HG03378 (cell line): ENCODE measurements at regions not wholly inside any gene's neighbourhood (a gene's known extent, or its start where the extent isn't known, plus 50 kb on each side); places are given as distances from the start of the nearest gene placed in this dataset.

ENCODE experiments used
- ATAC-seq: cut with Tn5 transposase; IDR thresholded peaks from one replicate; pipeline ENCODE4 v1.9.1; 2021; ENCODE audit warnings: mild to moderate bottlenecking, moderate library complexity; ENCODE audit not compliant: unreplicated experiment

DNA sequence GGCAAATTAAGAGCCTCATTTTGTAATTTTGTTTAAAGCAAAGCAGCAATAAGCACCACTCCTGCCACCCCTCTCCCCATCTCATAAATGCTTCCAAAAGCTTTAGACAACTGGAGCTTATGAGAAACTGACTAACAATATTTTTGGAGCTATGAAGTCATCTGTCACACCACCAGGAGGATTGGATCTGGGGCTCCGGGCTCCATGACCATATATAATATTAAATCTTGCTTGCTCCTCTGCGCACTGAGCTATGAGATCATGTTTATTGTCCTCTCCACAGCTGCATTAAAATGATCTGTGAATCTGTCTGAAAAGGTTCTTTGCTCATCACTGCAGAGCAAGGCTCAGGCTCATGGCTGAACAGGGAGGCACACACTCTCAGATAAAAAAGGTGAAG lies 323.7 kb downstream of the ZNF621 start:
- ATAC-seq, result no peak

DNA sequence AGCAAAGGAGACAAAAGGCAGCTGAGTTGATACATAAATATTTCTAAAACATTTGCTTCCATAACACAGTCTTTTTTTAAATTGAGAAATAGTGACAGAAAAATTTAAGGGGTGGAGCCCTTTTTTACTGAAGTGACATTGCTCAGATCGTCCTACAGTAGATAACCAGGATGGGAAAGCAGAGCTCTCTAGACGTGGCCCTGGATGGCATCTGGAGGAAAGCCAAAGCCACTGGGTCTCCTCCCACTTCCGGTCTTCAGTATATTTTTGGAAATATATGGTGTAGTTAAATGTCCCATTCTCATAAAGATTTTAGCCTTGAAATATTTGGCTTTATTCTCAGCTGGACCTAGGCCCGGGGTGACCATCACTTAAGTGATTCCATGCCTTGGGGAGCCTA lies 326.1 kb downstream of the ZNF621 start:
- ATAC-seq, result no peak

DNA sequence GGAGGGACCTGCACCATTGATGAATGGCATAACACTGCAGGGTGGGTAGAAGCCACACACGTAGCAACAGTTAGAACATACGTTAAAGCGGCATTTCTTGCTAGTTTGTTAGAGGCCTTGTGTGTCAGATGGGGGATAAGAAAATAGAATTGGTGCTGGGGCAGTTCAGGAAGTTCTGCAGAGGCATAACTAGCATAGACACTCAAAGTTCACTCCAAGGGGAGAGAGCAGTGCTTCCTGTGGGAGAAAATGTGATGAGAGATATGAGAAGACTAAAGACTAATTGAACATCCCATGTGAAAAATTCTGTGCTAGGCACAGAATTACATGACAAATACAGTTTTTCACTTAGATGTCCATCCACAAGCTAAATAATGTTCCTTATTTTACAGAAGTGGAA lies 327.1 kb downstream of the ZNF621 start:
- ATAC-seq, result no peak

GRCh38 chr3:40852712-40853111 lies 328.0 kb downstream of the ZNF621 start:
- ATAC-seq, result no peak

DNA sequence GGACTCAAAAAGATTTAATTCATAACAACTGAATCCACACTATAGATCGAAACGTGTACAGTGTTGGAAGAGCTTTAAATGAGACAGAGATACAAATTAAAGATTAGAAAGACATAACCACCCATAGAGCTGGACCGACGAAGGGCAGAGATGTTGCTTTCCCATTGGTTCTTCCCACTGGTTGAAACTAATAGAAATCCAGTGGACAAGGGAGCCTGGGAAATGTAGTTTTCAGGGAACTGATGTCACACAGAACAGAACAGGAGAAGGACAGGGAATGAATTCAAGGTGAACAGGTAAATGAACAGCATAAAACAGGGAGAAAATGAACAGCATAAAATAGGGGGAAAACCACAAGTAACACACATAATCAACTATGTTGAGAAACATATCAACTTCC lies 328.7 kb downstream of the ZNF621 start:
- ATAC-seq, result no peak

DNA sequence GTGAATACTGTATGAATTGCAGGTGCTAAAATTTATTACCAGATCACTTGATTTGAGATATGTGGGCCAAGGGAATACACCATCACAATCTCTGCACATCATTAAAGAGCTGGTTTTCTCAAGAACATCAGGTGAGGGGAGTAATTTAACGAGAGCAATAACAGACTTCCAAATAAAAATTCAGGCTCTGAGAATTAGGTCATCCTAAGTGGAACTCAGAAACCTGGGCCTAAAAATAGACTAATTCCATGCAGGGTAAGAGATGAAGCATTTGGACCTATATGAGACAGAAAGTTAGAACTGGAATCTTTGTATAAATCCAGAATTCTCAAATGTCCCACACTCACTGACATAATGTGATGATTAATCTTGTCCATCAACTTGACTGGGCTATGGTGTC lies 331.1 kb downstream of the ZNF621 start:
- ATAC-seq, result no peak

DNA sequence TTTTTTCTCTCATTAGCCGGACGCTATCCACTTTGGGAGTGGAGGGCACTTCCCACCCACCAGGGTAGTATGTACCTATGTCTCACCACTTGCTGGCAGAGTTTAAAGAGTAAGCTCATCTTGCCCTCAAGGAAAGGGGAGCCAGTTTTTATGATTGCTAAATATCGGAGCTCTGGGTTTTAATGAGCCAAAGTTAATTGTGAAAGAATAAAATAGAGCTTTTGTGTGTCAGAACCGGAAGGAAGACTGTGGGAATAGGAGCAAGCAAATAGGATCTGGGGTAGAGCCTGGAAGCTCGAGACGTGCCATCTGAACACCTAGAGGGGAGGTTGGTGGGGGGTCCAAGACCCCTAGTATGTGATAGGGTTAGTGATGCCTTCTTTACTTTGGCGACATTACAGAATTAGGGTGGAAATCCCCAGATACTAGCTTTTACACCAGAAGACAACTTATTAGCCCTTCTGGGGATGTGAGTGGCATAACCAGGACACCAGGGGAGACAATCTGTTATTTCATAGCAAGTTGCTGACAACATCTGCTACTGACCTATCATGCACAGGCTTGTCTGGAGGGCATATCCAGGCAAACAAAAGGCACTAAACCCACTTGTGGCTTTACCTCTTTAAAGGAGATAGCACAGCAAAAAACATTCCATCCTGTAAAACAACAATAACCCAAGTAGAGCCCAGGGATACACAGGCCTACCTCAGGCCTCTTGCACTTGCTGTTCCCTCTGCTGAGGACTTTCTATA lies 333.8 kb downstream of the ZNF621 start:
- ATAC-seq, result no peak

DNA sequence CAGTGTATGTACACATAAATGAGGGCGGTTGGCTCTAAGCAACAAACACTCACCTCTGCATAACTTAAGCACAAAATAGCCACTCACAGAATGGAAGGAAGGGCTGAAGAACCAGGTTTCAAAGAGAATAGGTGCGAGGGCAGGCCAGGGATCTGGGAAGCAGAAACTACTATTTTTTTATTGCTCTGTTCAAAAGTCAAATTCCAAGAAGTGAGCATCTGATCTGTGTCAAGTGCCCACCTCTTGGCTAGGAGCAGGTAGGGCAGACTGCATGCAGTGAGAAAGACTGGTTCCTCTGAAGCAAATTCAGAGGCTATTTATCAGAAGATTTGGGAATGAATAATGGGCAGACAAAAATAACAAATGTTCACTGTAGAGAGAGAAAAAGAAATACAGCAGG lies 336.4 kb upstream of the CTNNB1 start:
- ATAC-seq, result no peak

DNA sequence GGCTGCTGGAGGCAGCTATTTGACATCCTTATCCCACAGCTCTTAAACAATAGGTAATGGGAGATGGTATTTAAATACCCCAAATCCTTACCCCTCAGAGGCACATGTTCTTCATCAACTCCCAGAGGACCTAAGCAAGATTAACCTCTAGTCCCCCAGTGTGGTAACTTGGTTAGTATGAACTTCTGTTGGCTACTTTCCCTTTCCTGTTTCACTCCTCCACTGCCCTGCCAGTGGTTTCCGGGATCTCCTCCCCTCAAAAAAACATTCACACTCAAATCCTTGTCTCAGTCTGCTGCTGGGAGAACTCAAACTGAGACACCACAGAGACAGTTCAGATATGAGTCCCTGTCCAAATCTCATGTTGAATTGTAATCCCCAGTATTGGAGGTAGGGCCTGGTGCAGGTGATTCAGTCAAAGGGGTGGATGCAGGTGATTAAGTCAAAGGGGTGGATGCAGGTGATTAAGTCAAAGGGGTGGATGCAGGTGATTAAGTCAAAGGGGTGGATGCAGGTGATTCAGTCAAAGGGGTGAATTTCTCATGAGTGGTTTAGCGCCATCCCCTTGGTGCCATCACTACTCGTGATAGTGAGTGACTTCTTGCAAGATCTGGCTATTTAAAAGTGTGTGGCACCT lies 335.0 kb upstream of the CTNNB1 start:
- ATAC-seq, result no peak

- ATAC-seq, result no peak
These were observed 334.4 kb upstream of the CTNNB1 start for GRCh38 chr3:40864915-40865314.

DNA sequence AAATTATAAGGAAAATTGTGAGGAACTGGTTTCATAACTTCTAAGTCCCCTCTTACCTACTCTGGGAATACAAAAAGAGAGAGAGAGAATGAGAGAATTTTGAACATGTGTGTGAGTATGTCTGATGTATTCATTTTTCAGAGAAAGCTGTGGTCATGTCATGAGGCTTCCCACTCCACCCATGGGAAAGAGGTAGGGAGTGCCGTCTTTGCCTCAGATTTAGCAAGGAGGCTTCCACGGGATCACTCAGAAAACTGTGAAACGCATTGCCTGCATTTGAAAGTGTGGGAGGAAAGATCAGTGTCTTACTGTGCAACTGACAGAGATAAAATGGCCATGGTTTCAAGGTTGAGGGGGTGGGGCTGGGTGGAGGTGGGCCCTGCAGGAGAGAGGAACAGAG lies 331.5 kb upstream of the CTNNB1 start:
- ATAC-seq, result no peak

DNA sequence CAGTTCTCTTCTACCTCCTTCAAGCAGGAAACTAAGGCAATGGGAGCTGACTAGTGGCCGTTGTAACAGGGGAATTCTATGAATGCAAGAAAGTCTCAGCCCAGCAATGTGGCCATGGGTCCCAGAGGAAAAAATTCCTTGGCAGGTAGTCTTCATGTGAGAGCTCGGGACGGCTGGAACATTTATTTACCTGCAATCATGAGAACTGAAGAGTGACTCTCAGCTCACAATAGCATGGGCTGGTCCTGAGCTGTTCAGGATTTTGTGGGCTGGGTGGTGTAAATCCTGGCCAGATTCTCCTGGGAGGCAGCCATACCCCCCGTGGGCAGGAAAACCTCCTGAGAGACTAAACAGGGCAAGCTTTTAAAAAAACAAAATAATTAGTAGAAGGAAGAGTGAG lies 330.3 kb upstream of the CTNNB1 start:
- no peak for ATAC-seq

- ATAC-seq, result no peak
These were observed 329.4 kb upstream of the CTNNB1 start for GRCh38 chr3:40869939-40870338.

DNA sequence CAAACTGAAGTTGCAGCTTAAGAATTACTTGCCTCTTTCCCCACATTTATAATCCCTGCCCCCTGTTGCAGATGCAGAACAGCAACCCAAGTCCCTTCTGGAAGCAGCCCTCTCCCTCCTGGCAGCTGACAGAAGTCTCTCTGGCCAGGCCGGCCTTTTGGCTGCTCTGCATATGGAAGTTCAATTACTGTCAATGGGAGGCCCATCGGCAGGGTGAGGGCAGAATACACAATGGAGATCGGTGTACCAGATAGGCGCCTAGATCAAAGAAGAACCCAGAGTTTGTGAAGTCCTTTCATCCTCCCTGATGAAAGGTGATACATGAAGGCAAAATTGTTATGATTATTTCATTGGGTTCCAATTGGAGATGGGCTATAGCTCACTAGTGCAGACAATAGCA lies 327.9 kb upstream of the CTNNB1 start:
- no peak for ATAC-seq

DNA sequence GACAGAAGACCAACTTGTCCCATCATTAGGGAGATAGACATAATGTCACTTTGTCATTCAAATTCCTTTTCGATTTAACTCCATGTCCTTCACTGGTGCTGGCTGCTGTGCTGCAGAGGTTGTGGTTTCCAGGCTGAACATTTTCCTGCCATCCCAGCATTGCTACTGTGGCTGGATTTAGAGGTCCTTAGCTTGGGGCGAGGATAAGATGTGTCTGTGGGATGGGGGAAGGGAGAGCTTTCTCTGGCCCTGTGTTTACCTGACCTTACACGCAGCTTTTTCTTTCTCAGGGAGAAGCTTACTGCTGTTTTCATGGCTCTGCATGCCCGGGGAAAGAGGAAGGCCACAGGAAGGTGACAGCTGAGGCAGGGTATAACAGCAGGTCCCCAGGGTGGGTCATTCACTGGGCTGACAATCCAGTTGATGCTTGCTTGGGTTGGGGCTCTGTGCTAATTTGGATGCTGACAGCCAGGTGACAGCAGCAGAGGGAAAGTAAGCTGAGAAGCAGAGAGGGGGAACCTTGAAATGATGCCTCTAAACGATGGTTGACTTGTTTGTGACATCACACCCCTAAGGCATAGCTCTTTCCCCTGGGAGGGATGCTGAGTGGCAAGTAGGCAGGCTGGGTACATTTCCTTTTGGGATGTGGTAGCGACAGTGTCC lies 326.9 kb upstream of the CTNNB1 start:
- no peak for ATAC-seq

DNA sequence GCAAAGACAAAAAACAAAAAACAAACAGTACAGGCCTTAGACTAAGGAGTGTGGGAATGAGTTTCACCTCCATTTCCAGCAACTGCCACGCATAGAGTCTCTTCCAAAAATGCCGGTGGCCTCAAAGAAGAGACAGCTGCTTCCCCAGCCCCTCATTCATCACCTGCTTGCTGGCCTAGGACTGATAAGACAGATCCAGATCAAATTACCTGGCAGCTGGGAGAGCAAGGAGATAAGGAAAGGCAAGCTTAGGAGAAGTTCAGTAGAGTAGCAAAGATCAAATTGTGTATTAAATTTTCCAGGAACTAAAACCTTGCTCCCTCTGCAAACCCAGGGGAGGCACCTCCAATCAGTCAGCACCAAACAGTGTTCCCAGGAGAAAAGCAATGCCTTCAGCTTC lies 325.8 kb upstream of the CTNNB1 start:
- ATAC-seq, result no peak

DNA sequence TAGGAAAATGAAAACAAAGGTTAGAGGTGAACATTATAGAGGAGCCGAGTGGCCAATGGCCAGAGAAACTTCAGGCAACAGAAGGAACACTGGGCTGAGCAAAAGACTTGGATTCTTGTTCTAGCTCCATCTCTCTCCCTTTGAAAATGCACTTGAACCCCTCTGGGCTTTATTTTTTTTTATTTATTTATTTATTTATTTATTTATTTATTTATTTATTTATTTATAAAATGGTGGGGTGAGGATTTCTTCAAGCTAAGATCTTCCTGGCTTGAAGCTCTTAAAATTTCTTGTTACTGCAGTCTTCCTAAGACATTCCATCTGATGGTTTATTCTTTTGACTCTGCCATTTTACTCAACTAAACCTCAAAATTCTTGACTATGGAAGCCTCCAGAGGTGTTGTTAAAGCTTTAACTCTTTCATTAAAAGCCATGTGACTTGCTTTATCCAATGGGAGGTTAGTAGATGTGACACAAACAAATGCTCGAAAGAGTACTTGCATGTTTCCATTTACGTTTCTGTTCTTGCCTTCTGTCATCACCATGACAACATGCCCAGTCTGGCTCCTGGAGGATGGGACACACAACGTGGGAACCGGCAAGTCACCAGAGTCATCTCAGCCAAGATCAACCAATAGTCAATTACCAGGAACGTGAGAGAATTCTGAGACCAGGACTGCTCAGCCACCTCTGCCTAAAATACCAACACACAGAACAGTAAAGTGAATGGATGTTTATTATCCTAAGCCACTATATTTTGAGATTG lies 325.2 kb upstream of the CTNNB1 start:
- ATAC-seq, result no peak

- no peak for ATAC-seq
These were observed 323.7 kb upstream of the CTNNB1 start for GRCh38 chr3:40875581-40875980.

- no peak for ATAC-seq
These were observed 323.3 kb upstream of the CTNNB1 start for GRCh38 chr3:40876009-40876408.

DNA sequence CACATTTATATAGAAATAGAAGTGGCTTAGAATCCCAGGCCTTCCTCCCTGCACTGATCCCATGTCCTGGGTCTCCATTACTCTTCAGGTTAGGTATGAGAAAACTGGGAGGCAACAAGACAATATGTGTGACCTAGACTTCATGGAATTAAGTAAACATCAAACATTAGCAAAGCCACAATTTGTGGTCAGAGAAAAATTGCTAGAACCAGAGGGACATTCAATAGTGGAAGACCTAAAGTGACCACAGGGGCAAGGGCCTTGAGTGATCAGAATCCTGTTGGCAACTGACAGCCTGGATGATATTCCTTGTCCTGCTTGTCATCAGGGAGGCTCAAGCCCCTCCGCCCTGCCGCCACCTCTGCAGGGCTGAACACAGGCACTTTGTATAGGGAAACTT lies 322.8 kb upstream of the CTNNB1 start:
- ATAC-seq, result no peak

- ATAC-seq, result no peak
These were observed 321.5 kb upstream of the CTNNB1 start for GRCh38 chr3:40877631-40878463.
